SK-N-SH treated with all-trans-retinoic acid at 6 μM for 48 hours (cell line): ENCODE measurements at regions not wholly inside any gene's neighbourhood (a gene's known extent, or its start where the extent isn't known, plus 50 kb on each side); places are given as distances from the start of the nearest gene placed in this dataset.

Source experiments
- ATAC-seq: fragments of 200-7000 bp; cut with Tn5 transposase; 3 replicates; pipeline ENCODE4 v1.9.1; 2020; ENCODE audit warnings: mild to moderate bottlenecking, moderate library complexity
- ARNTL ChIP-seq: fragments of 450-650 bp; formaldehyde crosslinking; IDR thresholded peaks from 2 replicates; pipeline ENCODE4 v1.5.0; 2020; ENCODE audit warnings: low read depth, mild to moderate bottlenecking, moderate library complexity, borderline replicate concordance
- BACH2 ChIP-seq: fragments of 250-450 bp; sonication (Bioruptor Pico); IDR thresholded peaks from 2 replicates; pipeline ENCODE4 v1.9.0; 2021; ENCODE audit warnings: mild to moderate bottlenecking, borderline replicate concordance
- CREB5 ChIP-seq: fragments of 250-450 bp; sonication (Bioruptor Pico); IDR thresholded peaks from 2 replicates; pipeline ENCODE4 v1.5.1; 2020; ENCODE audit warnings: low read depth, mild to moderate bottlenecking, moderate library complexity
- GLIS3 ChIP-seq: fragments of 250-450 bp; sonication (Bioruptor Pico); IDR thresholded peaks from 2 replicates; pipeline ENCODE4 v1.5.0; 2020; ENCODE audit warnings: mild to moderate bottlenecking, moderate library complexity
- ISL1 ChIP-seq: fragments of 250-450 bp; sonication (Bioruptor Pico); IDR thresholded peaks from 2 replicates; pipeline ENCODE4 v2.1.2; 2022; ENCODE audit warnings: mild to moderate bottlenecking, moderate library complexity
- OSR1 ChIP-seq: fragments of 250-450 bp; sonication (Bioruptor Pico); IDR thresholded peaks from 2 replicates; pipeline ENCODE4 v1.8.0; 2022; ENCODE audit warnings: moderate library complexity, mild to moderate bottlenecking, inconsistent platforms
- PATZ1 ChIP-seq: fragments of 250-450 bp; sonication (Bioruptor Pico); IDR thresholded peaks from 2 replicates; pipeline ENCODE4 v1.8.0; 2020; ENCODE audit warnings: mild to moderate bottlenecking, moderate library complexity, borderline replicate concordance
- POU6F1 ChIP-seq: fragments of 250-450 bp; sonication (Bioruptor Pico); IDR thresholded peaks from 2 replicates; pipeline ENCODE4 v1.8.0; 2021; ENCODE audit warnings: low read depth, mild to moderate bottlenecking, moderate library complexity, borderline replicate concordance
- PPARA ChIP-seq: fragments of 250-450 bp; sonication (Bioruptor Pico); IDR thresholded peaks from 2 replicates; pipeline ENCODE4 v1.5.0; 2020; ENCODE audit warnings: mild to moderate bottlenecking, borderline replicate concordance
- SNAI2 ChIP-seq: fragments of 250-450 bp; sonication (Bioruptor Pico); IDR thresholded peaks from 2 replicates; pipeline ENCODE4 v1.5.0; 2020; ENCODE audit warnings: mild to moderate bottlenecking, moderate library complexity
- TCF4 ChIP-seq: fragments of 250-450 bp; sonication (Bioruptor Pico); IDR thresholded peaks from 2 replicates; pipeline ENCODE4 v1.8.0; 2021; ENCODE audit warnings: mild to moderate bottlenecking, moderate library complexity, borderline replicate concordance
- TOX ChIP-seq: fragments of 250-450 bp; sonication (Bioruptor Pico); IDR thresholded peaks from 2 replicates; pipeline ENCODE4 v1.8.0; 2021; ENCODE audit warnings: mild to moderate bottlenecking, moderate library complexity, borderline replicate concordance
- ZC3H10 ChIP-seq: fragments of 250-450 bp; sonication (Bioruptor Pico); IDR thresholded peaks from 2 replicates; pipeline ENCODE4 v1.5.1; 2021; ENCODE audit warnings: mild to moderate bottlenecking, moderate library complexity
- ZFP3 ChIP-seq: fragments of 250-450 bp; sonication (Bioruptor Pico); IDR thresholded peaks from 2 replicates; pipeline ENCODE4 v1.5.0; 2020; ENCODE audit warnings: mild to moderate bottlenecking, moderate library complexity
- ZNF565 ChIP-seq: fragments of 450-650 bp; formaldehyde crosslinking; conservative IDR thresholded peaks from 2 replicates; pipeline ENCODE4 v1.5.0; 2020; ENCODE audit warnings: low read depth, mild to moderate bottlenecking, moderate library complexity
- ZNF70 ChIP-seq: fragments of 450-650 bp; formaldehyde crosslinking; IDR thresholded peaks from 2 replicates; pipeline ENCODE4 v1.5.0; 2020; ENCODE audit warnings: mild to moderate bottlenecking, moderate library complexity
- ZNF8 ChIP-seq: fragments of 450-650 bp; formaldehyde crosslinking; IDR thresholded peaks from 2 replicates; pipeline ENCODE4 v1.5.0; 2020; ENCODE audit warnings: mild to moderate bottlenecking, moderate library complexity
- TF ChIP-seq, protein P1 (sequence below): fragments of 250-450 bp; sonication (Bioruptor Pico); IDR thresholded peaks from 2 replicates; pipeline ENCODE4 v1.5.1; 2021; ENCODE audit warnings: mild to moderate bottlenecking, moderate library complexity
- TF ChIP-seq, protein P2 (sequence below): fragments of 250-450 bp; sonication (Bioruptor Pico); IDR thresholded peaks from 2 replicates; pipeline ENCODE4 v1.5.0; 2020; ENCODE audit warnings: mild to moderate bottlenecking, moderate library complexity

- no peak for TF ChIP-seq BACH2 (CRISPR knock-in tag)
- TF ChIP-seq, protein P1, sequence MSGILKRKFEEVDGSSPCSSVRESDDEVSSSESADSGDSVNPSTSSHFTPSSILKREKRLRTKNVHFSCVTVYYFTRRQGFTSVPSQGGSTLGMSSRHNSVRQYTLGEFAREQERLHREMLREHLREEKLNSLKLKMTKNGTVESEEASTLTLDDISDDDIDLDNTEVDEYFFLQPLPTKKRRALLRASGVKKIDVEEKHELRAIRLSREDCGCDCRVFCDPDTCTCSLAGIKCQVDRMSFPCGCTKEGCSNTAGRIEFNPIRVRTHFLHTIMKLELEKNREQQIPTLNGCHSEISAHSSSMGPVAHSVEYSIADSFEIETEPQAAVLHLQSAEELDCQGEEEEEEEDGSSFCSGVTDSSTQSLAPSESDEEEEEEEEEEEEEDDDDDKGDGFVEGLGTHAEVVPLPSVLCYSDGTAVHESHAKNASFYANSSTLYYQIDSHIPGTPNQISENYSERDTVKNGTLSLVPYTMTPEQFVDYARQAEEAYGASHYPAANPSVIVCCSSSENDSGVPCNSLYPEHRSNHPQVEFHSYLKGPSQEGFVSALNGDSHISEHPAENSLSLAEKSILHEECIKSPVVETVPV (CRISPR knock-in tag): no peak
- no peak for TF ChIP-seq CREB5
- no peak for TF ChIP-seq ZNF8 (CRISPR knock-in tag)
- no peak for TF ChIP-seq ARNTL (CRISPR knock-in tag)
- no peak for TF ChIP-seq PPARA (CRISPR knock-in tag)
- TF ChIP-seq TCF4 (CRISPR knock-in tag): no peak
- no peak for TF ChIP-seq TOX
- TF ChIP-seq, protein P2, sequence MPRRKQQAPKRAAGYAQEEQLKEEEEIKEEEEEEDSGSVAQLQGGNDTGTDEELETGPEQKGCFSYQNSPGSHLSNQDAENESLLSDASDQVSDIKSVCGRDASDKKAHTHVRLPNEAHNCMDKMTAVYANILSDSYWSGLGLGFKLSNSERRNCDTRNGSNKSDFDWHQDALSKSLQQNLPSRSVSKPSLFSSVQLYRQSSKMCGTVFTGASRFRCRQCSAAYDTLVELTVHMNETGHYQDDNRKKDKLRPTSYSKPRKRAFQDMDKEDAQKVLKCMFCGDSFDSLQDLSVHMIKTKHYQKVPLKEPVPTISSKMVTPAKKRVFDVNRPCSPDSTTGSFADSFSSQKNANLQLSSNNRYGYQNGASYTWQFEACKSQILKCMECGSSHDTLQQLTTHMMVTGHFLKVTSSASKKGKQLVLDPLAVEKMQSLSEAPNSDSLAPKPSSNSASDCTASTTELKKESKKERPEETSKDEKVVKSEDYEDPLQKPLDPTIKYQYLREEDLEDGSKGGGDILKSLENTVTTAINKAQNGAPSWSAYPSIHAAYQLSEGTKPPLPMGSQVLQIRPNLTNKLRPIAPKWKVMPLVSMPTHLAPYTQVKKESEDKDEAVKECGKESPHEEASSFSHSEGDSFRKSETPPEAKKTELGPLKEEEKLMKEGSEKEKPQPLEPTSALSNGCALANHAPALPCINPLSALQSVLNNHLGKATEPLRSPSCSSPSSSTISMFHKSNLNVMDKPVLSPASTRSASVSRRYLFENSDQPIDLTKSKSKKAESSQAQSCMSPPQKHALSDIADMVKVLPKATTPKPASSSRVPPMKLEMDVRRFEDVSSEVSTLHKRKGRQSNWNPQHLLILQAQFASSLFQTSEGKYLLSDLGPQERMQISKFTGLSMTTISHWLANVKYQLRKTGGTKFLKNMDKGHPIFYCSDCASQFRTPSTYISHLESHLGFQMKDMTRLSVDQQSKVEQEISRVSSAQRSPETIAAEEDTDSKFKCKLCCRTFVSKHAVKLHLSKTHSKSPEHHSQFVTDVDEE: no peak
- TF ChIP-seq POU6F1 (CRISPR knock-in tag): no peak
- TF ChIP-seq ZFP3: no peak
- TF ChIP-seq ISL1 (CRISPR knock-in tag): no peak
- TF ChIP-seq ZNF565 (CRISPR knock-in tag): no peak
- TF ChIP-seq OSR1: no peak
- no peak for ATAC-seq
Measured at GRCh38 chr13:88472316-88472715, 801.1 kb downstream of the SLITRK5 start.

DNA sequence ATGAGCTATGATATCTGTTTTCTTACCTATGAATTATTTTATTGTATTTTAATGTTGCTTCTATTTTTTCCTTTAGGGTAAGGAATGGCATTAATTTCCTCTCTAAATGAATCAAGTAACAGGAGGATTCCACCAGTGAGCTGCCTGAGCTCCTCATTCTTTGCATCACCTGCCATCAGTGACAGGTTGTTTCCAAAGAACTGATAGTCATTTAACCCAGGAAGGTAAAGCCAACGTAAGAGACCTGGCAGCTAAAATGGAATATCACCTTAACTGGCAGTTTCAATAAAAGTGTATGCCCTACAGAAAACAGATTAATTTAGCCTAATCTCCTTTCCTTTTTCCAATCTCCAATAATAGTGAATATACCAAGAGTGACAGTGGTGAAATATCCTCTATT is 812.0 kb downstream of the SLITRK5 start:
- ATAC-seq: no peak
- TF ChIP-seq TCF4 (CRISPR knock-in tag): no peak
- TF ChIP-seq ZFP3: no peak
- TF ChIP-seq ARNTL (CRISPR knock-in tag): no peak
- TF ChIP-seq, protein P2: no peak
- no peak for TF ChIP-seq ISL1 (CRISPR knock-in tag)
- no peak for TF ChIP-seq BACH2 (CRISPR knock-in tag)
- TF ChIP-seq ZNF70 (CRISPR knock-in tag): no peak
- TF ChIP-seq, protein P1 (CRISPR knock-in tag): no peak
- no peak for TF ChIP-seq PATZ1
- TF ChIP-seq GLIS3 (CRISPR knock-in tag): no peak
- TF ChIP-seq TOX: no peak
- TF ChIP-seq OSR1: no peak
- no peak for TF ChIP-seq ZC3H10 (CRISPR knock-in tag)
- no peak for TF ChIP-seq PPARA (CRISPR knock-in tag)
- no peak for TF ChIP-seq SNAI2 (CRISPR knock-in tag)
